Caco-2 (cell line): ENCODE measurements at regions not wholly inside any gene's neighbourhood (a gene's known extent, or its start where the extent isn't known, plus 50 kb on each side); places are given as distances from the start of the nearest gene placed in this dataset.

ENCODE experiments used
- BruUV-seq: library from RNA; stranded (reverse); fragments of 400-500 nt; replicated peaks from 2 replicates; lab custom pipeline; 2021; lab: Mats Ljungman, UMichigan
- CTCF ChIA-PET: fragments of 300-600 bp; sonication (Branson Sonifier 250); formaldehyde crosslinking; loops from one replicate; lab custom pipeline; 2022; ENCODE audit warnings: antibody characterized with exemption; lab: Charles Lee
- POLR2A ChIA-PET: fragments of 300-600 bp; sonication (Branson Sonifier 250); formaldehyde crosslinking; loops from one replicate; lab custom pipeline; 2022; ENCODE audit warnings: antibody characterized with exemption; lab: Charles Lee
- DNase-seq, 2 experiments: peaks; one replicate each; pipeline versions ENCODE4 v3.0.0 to v3.0.0-alpha.2; 2020 to 2022
- H3K27me3 ChIP-seq: replicated peaks from 2 replicates; pipeline ENCODE4 v1.6.0; 2011; ENCODE audit warnings: low read length; ENCODE audit not compliant: control insufficient read depth, insufficient read depth
- H3K36me3 ChIP-seq: 2 replicates; pipeline ENCODE4 v1.5.1; 2011; ENCODE audit warnings: low read length; ENCODE audit not compliant: control insufficient read depth, insufficient read depth
- H3K4me1 ChIP-seq: fragments of 250-450 bp; sonication (Bioruptor Pico); 2 replicates; pipeline ENCODE4 v1.5.1; 2020; ENCODE audit warnings: mild to moderate bottlenecking
- H3K4me3 ChIP-seq: 2 replicates; pipeline ENCODE4 v1.5.1; 2011; ENCODE audit warnings: low read depth, mild to moderate bottlenecking, control low read depth, low read length
- H3K9me3 ChIP-seq: fragments of 250-450 bp; sonication (Bioruptor Pico); 2 replicates; pipeline ENCODE4 v1.5.1; 2020; ENCODE audit warnings: mild to moderate bottlenecking, moderate library complexity
- H3K27ac Mint-ChIP-seq: one replicate; pipeline ENCODE4 v1.8.0; 2022; ENCODE audit warnings: mixed read lengths; ENCODE audit not compliant: unreplicated experiment
- H3K27me3 Mint-ChIP-seq: one replicate; pipeline ENCODE4 v1.8.0; 2022; ENCODE audit warnings: mixed read lengths; ENCODE audit not compliant: insufficient read depth, unreplicated experiment
- H3K36me3 Mint-ChIP-seq: one replicate; pipeline ENCODE4 v1.8.0; 2022; ENCODE audit warnings: mild to moderate bottlenecking, mixed read lengths; ENCODE audit not compliant: insufficient read depth, unreplicated experiment
- H3K4me1 Mint-ChIP-seq: one replicate; pipeline ENCODE4 v1.8.0; 2022; ENCODE audit warnings: low read depth, mixed read lengths; ENCODE audit not compliant: unreplicated experiment
- H3K4me3 Mint-ChIP-seq: one replicate; pipeline ENCODE4 v1.8.0; 2022; ENCODE audit warnings: mild to moderate bottlenecking, moderate library complexity, mixed read lengths; ENCODE audit not compliant: unreplicated experiment
- H3K9me3 Mint-ChIP-seq: one replicate; pipeline ENCODE4 v1.8.0; 2022; ENCODE audit warnings: mixed read lengths; ENCODE audit not compliant: unreplicated experiment
- intact Hi-C: fragments of 100-400 bp; cut with micrococcal nuclease; formaldehyde crosslinking; loops from one replicate; pipeline ENCODE4 v1.10.0; 2022; ENCODE audit not compliant: unreplicated experiment
- TF ChIP-seq, protein P1 (sequence below), 2 experiments: fragments of 200-600 bp in 1 of 2; IDR thresholded peaks; 1 replicate in 1 of 2; 2 replicates in 1 of 2; pipeline versions ENCODE4 v1.5.1 to v1.8.0; 2011 to 2022; ENCODE audit warnings: antibody characterized with exemption in 1 of 2, control low read depth in 1 of 2, inconsistent platforms in 1 of 2, low read depth in 1 of 2, low read length in 1 of 2, mild to moderate bottlenecking in 1 of 2, moderate library complexity in 1 of 2; ENCODE audit not compliant: insufficient read depth in 1 of 2, severe bottlenecking in 1 of 2, unreplicated experiment in 1 of 2

DNA sequence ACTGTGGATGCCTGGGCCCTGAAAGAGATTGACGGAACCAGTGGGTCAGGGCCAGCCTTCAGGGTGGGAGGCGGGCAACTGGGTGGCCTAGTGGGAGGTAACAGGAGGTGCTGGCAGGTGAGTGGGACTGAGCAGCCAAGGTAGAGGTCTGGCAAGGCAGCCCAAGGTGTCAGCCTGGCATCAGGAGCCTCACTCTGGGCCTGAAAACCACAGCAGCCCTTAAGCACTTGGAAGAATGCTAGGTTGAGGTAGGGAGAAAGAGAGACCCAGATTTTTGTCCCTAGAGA, 315.8 kb upstream of the PRICKLE1 start:
- no peak for DNase-seq
- Mint-ChIP-seq H3K36me3 (no peaks in the 10 kb centered on the region), H3K27me3 (no peaks in the 10 kb centered on the region), H3K4me1 (no peaks in the 10 kb centered on the region), H3K4me3 (no peak overlapping the region), H3K27ac (no peak overlapping the region), H3K9me3 (peaks cover 23% of the 10 kb centered on the region)
- TF ChIP-seq, protein P1, sequence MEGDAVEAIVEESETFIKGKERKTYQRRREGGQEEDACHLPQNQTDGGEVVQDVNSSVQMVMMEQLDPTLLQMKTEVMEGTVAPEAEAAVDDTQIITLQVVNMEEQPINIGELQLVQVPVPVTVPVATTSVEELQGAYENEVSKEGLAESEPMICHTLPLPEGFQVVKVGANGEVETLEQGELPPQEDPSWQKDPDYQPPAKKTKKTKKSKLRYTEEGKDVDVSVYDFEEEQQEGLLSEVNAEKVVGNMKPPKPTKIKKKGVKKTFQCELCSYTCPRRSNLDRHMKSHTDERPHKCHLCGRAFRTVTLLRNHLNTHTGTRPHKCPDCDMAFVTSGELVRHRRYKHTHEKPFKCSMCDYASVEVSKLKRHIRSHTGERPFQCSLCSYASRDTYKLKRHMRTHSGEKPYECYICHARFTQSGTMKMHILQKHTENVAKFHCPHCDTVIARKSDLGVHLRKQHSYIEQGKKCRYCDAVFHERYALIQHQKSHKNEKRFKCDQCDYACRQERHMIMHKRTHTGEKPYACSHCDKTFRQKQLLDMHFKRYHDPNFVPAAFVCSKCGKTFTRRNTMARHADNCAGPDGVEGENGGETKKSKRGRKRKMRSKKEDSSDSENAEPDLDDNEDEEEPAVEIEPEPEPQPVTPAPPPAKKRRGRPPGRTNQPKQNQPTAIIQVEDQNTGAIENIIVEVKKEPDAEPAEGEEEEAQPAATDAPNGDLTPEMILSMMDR (IDR thresholded peaks at IDR 0.05; ENCODE audit: insufficient read depth in 1 of 2, low read depth in 1 of 2, low read length in 1 of 2, severe bottlenecking in 1 of 2, unreplicated experiment in 1 of 2) = no peak
- Histone ChIP-seq H3K4me1 (no peaks in the 10 kb centered on the region), H3K36me3 (no peaks in the 10 kb centered on the region), H3K9me3 (peaks cover 10% of the 10 kb centered on the region), H3K27me3 (no peaks in the 10 kb centered on the region), H3K4me3 (no peak overlapping the region)
- BruUV-seq = no TSS peak
- intact Hi-C loops = no loop called here
- ChIA-PET POLR2A (no interaction called here), CTCF (no interaction called here)

DNA sequence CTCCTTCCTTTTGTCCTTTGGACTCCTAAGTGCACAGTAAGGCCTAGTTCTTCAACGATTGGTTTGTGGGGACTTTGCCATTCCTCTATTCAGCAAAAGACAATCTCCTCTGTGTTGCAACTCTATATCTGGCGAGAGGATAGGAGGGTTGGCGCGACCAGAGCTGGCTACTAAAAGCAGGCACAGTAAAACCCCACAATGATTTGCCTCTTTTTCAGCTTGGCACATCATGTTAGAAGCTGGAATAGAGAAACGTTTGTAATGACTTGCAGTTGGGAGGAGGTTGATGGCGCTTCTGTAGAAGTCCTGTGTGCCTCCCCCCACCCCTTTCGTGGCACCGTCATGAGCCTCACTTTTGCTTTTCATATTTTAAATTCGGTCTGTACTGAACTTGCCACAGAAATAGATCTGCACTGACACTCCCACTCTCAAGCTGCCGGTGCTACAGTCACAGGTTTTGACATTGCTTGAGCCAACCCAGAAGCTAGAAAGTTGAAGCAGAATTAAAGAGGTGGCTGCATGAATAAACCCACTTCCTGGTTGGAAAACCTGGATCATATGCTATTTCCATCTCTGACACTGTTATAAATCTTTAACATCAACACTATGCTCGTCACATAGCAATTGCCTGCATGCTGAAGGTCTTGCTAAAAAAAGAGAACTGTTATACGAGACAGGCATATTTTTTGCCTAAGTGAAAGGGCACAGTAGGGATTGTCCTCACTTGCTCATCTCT, 315.3 kb upstream of the PRICKLE1 start:
- Histone ChIP-seq H3K27me3 (no peaks in the 10 kb centered on the region), H3K9me3 (peaks cover 5% of the 10 kb centered on the region), H3K4me1 (no peaks in the 10 kb centered on the region), H3K36me3 (no peaks in the 10 kb centered on the region), H3K4me3 (no peak overlapping the region)
- no peaks in the 10 kb centered on the region for H3K27me3 Mint-ChIP-seq
- H3K36me3 Mint-ChIP-seq = no peaks in the 10 kb centered on the region
- no peak overlapping the region for H3K27ac Mint-ChIP-seq
- ChIA-PET CTCF (no interaction called here), POLR2A (no interaction called here)
- peaks cover 21% of the 10 kb centered on the region for H3K9me3 Mint-ChIP-seq
- TF ChIP-seq, protein P1 (IDR thresholded peaks at IDR 0.05; ENCODE audit: insufficient read depth in 1 of 2, low read depth in 1 of 2, low read length in 1 of 2, severe bottlenecking in 1 of 2, unreplicated experiment in 1 of 2) = no peak
- intact Hi-C loops = no loop called here
- BruUV-seq = no TSS peak
- no peak for DNase-seq
- no peaks in the 10 kb centered on the region for H3K4me1 Mint-ChIP-seq
- no peak overlapping the region for H3K4me3 Mint-ChIP-seq

DNA sequence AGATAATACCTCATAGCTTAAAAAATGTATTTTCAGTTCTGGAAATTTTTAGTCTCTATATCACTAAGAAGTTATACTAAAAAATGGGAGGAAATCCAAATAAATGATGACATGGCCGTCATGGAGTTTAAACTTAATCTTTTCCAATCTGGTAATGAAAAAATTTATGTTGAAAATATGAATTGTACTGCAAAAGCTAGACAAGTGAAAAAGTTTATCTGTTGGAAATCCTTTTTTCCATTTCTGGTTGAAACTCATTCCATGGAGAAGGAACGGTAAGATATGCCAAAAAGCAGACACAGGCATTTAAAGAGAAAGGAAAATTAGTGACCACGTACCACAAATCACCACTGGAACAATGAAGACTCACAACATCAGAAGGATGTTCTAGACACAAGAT, 314.2 kb upstream of the PRICKLE1 start:
- Histone ChIP-seq H3K4me1 (no peaks in the 10 kb centered on the region), H3K4me3 (no peak overlapping the region), H3K9me3 (peaks cover 5% of the 10 kb centered on the region), H3K27me3 (no peaks in the 10 kb centered on the region), H3K36me3 (no peaks in the 10 kb centered on the region)
- Mint-ChIP-seq H3K9me3 (peaks cover 23% of the 10 kb centered on the region), H3K27me3 (peaks cover 2% of the 10 kb centered on the region), H3K27ac (no peak overlapping the region), H3K4me3 (no peak overlapping the region), H3K4me1 (no peaks in the 10 kb centered on the region), H3K36me3 (no peaks in the 10 kb centered on the region)
- BruUV-seq = no TSS peak
- DNase-seq = no peak
- intact Hi-C loops = no loop called here
- ChIA-PET POLR2A (no interaction called here), CTCF (no interaction called here)
- TF ChIP-seq, protein P1 (IDR thresholded peaks at IDR 0.05; ENCODE audit: insufficient read depth in 1 of 2, low read depth in 1 of 2, low read length in 1 of 2, severe bottlenecking in 1 of 2, unreplicated experiment in 1 of 2) = no peak
